ENCODE measurements at regions not wholly inside any gene's neighbourhood (a gene's known extent, or its start where the extent isn't known, plus 50 kb on each side); places are given as distances from the start of the nearest gene placed in this dataset.

DNA sequence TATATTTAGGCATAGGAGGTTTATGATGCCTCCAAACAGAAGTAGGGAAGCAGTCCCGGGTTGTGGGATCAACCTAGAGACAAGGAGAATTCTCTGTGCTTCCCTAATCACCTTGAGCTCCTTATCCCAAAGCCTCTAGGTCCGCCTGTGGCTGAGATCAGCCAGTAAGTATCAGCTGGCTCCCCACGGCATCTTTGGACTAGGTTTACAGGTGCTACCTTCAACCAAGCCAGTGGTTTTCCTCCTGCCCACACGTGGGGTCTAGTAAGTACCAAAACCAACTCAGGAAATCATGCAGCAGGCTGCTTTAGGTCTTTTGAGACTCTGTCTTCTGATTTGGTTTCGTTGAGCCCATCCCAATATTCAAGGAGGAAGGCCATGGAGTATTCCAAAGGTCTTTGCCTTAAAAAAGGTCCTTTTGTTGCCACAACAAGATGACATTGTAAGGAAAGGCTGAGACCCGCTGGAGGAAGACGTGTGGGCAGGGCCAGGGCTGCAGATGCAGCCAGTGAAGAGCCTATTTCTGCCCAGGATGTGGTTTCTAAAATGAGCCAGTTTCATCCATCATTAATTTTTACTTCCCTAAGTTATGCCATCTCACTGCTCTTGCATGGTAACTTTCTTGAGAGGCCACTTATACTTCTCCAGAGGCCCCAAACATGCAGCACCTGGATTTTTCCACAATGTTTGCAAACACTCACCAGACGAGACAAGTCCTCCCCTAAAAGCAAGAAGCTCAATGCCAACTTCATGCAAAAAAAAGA, 248.7 kb downstream of the RNF152 start:
- H3K36me3 ChIP-seq: no peaks in the 10 kb centered on the region
- H3K9me3 ChIP-seq (ENCODE audit: severe bottlenecking): no peaks in the 10 kb centered on the region
- H3K27me3 ChIP-seq (ENCODE audit: insufficient read depth, low read depth, severe bottlenecking): no peaks in the 10 kb centered on the region
- DNase-seq: peak; percentile 63
- H3K27ac ChIP-seq: no peak overlapping the region
- TF ChIP-seq, protein P1, sequence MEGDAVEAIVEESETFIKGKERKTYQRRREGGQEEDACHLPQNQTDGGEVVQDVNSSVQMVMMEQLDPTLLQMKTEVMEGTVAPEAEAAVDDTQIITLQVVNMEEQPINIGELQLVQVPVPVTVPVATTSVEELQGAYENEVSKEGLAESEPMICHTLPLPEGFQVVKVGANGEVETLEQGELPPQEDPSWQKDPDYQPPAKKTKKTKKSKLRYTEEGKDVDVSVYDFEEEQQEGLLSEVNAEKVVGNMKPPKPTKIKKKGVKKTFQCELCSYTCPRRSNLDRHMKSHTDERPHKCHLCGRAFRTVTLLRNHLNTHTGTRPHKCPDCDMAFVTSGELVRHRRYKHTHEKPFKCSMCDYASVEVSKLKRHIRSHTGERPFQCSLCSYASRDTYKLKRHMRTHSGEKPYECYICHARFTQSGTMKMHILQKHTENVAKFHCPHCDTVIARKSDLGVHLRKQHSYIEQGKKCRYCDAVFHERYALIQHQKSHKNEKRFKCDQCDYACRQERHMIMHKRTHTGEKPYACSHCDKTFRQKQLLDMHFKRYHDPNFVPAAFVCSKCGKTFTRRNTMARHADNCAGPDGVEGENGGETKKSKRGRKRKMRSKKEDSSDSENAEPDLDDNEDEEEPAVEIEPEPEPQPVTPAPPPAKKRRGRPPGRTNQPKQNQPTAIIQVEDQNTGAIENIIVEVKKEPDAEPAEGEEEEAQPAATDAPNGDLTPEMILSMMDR (IDR thresholded peaks at IDR 0.05; ENCODE audit: low read depth, low read length): no peak
- H3K4me3 ChIP-seq (ENCODE audit: low read depth, low read length): no peak overlapping the region

DNA sequence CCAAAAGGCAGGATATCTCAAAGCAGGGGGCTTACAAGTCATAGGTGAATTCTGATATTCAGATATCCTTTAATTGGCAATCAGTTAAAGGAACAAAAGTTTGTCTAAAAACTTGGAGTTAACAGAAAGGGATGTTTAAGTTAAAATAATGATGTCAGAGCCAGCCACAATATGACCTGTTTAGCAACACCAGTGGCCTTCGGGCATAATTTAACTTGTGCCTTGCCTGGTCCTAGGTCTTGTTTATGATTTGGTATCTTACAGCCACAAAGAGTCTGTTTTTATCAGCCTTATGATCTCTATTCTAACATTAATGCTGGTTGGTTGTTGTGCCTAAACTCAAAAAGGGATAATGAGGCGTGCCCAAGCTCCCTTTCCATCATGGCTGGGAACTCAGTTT, 252.9 kb downstream of the RNF152 start:
- Histone ChIP-seq H3K9me3 (ENCODE audit: severe bottlenecking) (no peaks in the 10 kb centered on the region), H3K27ac (no peak overlapping the region), H3K27me3 (ENCODE audit: insufficient read depth, low read depth, severe bottlenecking) (no peaks in the 10 kb centered on the region), H3K4me3 (ENCODE audit: low read depth, low read length) (no peak overlapping the region), H3K36me3 (no peaks in the 10 kb centered on the region)
- DNase-seq: no peak
- TF ChIP-seq, protein P1 (IDR thresholded peaks at IDR 0.05; ENCODE audit: low read depth, low read length): no peak

DNA sequence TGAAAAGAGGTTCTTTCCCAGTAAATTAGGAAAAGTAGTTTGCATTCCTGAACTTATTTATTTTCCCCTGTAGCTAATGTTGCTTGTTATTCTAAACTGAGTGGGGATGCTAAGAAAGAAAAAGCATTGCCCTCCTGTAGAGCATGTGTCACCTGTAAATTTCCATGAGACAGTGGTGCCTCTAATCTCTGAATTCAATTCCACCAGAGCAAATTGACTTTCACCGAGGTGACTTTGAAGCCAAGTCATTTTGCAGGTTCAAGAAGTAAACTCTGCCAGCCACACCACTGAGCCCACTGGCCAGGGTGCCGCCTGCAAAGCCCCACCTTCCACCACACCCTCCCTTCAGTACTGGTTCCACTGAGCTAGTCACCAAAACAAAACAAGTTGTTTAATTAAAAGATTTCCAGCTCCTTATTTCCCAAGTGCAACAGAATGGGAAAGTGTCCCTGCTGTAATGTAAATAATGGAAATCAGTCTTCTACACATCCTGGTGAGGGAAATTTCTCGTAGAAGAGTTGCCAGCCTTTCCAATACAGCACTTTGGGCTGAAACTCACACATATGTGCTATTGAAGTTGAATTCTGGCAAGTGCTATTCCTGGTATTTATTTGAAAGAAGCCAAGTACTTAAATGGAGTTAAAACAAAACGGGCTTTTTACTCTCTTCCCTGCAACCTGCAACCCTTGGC, 254.8 kb downstream of the RNF152 start:
- Histone ChIP-seq H3K4me3 (ENCODE audit: low read depth, low read length) (no peak overlapping the region), H3K36me3 (no peaks in the 10 kb centered on the region), H3K27ac (no peak overlapping the region), H3K27me3 (ENCODE audit: insufficient read depth, low read depth, severe bottlenecking) (no peaks in the 10 kb centered on the region), H3K9me3 (ENCODE audit: severe bottlenecking) (no peaks in the 10 kb centered on the region)
- DNase-seq: no peak
- TF ChIP-seq, protein P1 (IDR thresholded peaks at IDR 0.05; ENCODE audit: low read depth, low read length): no peak

DNA sequence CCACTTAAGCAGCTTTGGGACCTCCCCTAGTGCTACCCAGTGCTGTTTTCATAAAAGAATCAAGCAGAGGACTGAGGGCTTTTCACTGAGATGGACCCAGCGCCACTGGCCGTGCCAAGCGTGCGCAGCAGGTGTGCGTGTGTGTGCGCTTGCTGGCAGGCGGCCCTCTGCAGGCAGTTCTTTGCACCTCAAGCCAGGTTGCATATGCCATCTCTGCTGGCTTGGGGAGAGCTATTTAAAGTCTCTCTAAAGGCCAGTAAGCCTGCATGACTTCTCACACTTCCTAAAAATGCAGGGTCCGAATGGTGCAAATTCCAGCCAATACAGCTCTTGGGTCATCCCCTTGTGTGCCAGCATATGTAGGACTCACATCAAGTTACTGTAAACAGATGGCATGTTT, 255.5 kb downstream of the RNF152 start:
- Histone ChIP-seq H3K27me3 (ENCODE audit: insufficient read depth, low read depth, severe bottlenecking) (no peaks in the 10 kb centered on the region), H3K4me3 (ENCODE audit: low read depth, low read length) (peak overlapping the region; percentile 30), H3K36me3 (no peaks in the 10 kb centered on the region), H3K27ac (no peak overlapping the region; the same call in 1 of the 2 replicates), H3K9me3 (ENCODE audit: severe bottlenecking) (no peaks in the 10 kb centered on the region)
- TF ChIP-seq, protein P1 (IDR thresholded peaks at IDR 0.05; ENCODE audit: low read depth, low read length): peak; percentile 68
- DNase-seq: peak; percentile 57

DNA sequence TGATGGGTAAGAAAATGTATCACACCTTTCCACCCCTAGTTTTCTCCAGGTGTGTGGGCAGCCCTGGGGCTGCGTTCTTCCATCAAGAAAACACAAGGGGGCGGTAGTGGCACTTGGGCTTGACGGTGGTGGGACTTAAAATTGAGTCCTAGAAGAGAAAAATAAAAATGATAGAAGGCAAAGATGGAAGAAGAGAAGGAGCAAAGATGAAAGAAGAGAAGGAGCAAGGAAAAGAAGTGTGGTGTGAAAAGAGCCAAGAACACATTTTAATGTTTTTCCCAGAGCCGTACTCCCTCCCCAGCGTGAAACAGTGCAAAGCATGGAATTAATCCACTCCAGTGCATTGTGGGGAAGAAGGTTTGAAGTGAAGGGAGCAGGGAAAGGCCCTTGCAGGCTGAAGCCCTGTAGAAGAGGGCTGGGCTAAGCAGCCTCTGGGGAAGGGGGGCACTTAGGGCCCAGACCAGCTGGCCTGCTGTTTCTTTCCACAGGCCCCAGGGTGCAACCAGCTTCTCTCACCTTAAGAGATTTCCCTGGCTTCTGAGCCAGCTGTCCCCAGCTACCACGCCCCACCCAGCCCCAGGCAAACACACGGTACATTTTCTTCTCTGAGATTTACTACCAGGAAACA, 256.8 kb downstream of the RNF152 start:
- Histone ChIP-seq H3K9me3 (ENCODE audit: severe bottlenecking) (no peaks in the 10 kb centered on the region), H3K4me3 (ENCODE audit: low read depth, low read length) (peak overlapping the region; percentile 42), H3K36me3 (no peaks in the 10 kb centered on the region), H3K27ac (peak overlapping the region; percentile 65), H3K27me3 (ENCODE audit: insufficient read depth, low read depth, severe bottlenecking) (no peaks in the 10 kb centered on the region)
- peak; percentile 97 for DNase-seq
- TF ChIP-seq, protein P1 (IDR thresholded peaks at IDR 0.05; ENCODE audit: low read depth, low read length): peak; percentile 71; the same call in 1 of the 2 replicates

Data from WERI-Rb-1 (cell line).